ENCODE measurements at regions not wholly inside any gene's neighbourhood (a gene's known extent, or its start where the extent isn't known, plus 50 kb on each side); places are given as distances from the start of the nearest gene placed in this dataset.
A peak's percentile ranks its signal among the peaks of the same experiment; 100 is the strongest.

DNA sequence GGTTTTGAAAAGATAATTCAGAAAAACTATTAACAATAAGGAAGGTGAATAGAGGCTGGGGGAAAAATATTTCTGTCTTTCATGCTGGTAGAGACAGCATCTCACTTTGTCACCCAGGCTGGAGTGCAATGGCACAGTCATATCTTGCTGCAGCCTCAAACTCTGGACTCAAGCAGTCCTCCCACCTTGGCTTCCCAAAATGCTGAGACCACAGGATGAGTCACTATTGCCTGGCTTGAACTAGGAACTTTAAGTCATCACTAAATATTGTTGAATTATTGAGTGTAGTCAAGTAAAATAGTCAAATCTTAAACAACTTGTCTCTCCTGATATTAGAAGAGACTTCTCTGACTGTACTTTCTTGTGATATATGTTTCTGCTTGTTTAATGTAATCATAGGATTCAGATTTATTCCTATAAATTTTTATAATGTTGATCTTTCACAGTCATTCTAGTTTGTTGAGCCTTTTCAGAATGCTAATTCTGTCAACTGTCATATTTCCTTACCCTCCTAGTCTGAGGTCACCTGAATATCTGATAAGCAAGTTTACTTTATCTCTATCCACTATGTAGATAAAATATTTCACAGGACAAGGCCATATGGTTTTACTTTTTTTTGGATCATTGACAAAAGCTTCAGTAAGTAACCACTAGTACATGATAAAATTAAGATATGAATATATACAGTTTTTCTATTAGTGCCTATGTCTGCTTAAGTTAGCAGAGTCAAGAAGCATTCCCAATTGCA lies 1696.5 kb downstream of the MAT2B start:
- TF ChIP-seq, protein P1, sequence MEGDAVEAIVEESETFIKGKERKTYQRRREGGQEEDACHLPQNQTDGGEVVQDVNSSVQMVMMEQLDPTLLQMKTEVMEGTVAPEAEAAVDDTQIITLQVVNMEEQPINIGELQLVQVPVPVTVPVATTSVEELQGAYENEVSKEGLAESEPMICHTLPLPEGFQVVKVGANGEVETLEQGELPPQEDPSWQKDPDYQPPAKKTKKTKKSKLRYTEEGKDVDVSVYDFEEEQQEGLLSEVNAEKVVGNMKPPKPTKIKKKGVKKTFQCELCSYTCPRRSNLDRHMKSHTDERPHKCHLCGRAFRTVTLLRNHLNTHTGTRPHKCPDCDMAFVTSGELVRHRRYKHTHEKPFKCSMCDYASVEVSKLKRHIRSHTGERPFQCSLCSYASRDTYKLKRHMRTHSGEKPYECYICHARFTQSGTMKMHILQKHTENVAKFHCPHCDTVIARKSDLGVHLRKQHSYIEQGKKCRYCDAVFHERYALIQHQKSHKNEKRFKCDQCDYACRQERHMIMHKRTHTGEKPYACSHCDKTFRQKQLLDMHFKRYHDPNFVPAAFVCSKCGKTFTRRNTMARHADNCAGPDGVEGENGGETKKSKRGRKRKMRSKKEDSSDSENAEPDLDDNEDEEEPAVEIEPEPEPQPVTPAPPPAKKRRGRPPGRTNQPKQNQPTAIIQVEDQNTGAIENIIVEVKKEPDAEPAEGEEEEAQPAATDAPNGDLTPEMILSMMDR (IDR thresholded peaks at IDR 0.05; ENCODE audit: insufficient read depth, low read length), result no peak
- peak; percentile 51 for DNase-seq (ENCODE audit: low read depth)
- H3K4me3 ChIP-seq (ENCODE audit: low read depth, low read length), result no peak overlapping the region

DNA sequence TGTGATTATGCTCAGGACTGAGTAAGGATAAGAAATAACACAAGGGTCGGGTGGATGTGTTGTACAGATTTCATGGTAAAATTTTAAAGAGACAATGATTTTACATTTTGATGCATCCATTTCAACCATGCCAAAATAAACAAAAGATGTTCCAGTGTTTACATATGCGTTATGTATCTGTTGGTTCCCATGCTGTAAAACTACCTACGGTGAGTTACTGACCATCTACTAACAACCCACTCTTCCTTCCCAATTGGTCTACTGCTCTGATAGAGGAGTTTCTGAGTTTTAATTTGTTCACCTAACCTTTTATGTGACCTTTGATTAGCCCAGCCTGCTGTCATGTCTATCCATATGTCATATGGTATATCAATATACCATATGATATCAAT lies 1697.1 kb downstream of the MAT2B start:
- no peak for DNase-seq (ENCODE audit: low read depth)

DNA sequence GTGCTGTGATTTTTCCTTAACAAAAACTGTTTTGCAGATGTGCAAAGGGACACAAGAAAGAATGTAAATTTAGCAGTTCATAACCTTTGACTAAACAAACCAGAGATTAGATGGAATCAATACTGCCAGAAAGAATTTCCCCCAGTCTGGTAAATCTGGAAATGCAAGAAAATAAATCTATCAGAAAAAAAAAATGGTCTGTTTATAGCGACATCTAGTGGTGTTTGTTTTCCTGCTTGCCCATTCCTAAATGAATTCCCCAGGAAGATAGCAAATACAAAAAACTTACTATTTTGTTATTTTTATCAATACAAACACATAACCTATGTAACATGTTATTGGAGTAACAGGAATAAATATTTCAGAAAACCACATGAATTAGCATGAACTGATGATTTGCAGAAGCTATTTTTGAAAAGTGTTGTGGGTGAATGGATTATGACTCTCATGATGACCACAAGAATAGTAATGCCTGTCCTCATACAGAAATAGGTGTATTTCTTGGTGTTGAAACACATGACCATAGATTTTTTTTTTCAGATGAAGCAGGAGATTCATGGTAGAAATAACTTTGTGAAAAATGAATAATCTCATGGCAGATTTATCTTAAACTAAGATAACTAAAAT lies 1703.8 kb downstream of the MAT2B start:
- TF ChIP-seq, protein P1 (IDR thresholded peaks at IDR 0.05; ENCODE audit: insufficient read depth, low read length), result peak; percentile 75
- H3K4me3 ChIP-seq (ENCODE audit: low read depth, low read length), result no peak overlapping the region
- peak; percentile 53 for DNase-seq (ENCODE audit: low read depth)

More for the DNA sequence above, 1697.1 kb downstream of the MAT2B start:
- H3K4me3 ChIP-seq (ENCODE audit: low read depth, low read length), result no peak overlapping the region
- TF ChIP-seq, protein P1 (IDR thresholded peaks at IDR 0.05; ENCODE audit: insufficient read depth, low read length), result no peak

DNA sequence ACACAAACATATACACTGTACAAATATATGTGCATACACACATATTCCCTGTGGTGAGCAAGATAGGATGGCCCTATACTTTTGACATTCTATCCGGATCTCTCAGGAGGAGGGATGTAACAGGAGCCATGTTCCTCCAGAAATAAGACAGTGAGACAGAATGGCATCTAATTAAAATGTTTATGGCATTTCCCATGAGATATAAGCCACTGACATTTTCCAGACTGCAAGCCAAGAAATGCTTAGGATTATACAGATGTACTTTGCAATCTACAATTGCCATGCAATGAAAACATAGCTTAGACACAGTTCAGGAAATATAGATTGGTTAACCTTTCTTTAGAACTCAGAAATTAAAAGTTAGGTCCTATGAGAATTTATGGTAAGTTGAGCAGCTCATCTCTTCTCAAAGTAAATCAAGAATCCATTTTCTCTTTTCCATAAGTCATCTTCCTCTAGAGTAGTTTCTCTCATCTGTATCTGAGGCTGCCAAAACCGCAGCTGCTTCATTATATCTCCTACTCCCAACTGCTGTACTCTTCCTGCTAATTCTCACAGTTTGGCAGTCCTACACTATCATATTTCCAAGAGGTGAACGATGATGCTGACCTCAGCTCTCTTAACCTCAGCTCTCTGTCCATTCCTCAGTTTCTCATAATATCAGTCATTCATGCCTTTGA lies 1719.1 kb downstream of the MAT2B start:
- no peak for DNase-seq (ENCODE audit: low read depth)
- no peak overlapping the region for H3K4me3 ChIP-seq (ENCODE audit: low read depth, low read length)
- TF ChIP-seq, protein P1 (IDR thresholded peaks at IDR 0.05; ENCODE audit: insufficient read depth, low read length), result no peak

DNA sequence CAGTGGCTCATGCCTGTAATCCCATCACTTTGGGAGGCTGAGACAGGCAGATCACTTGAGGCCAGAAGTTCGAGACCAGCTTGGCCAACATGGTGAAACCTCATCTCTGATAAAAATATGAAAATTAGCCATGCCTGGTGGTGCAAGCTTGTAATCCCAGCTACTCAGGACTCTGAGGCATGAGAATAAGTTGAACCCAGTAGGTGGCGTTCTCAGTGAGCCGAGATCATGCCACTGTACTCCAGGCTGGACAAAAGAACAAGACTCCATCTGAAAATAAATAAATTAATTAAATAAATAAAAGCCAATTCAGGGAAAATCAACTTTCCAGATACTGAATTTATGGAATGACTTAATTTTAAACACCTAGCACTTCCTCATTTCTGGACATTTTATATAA lies 1722.1 kb downstream of the MAT2B start:
- TF ChIP-seq, protein P1 (IDR thresholded peaks at IDR 0.05; ENCODE audit: insufficient read depth, low read length), result no peak
- DNase-seq (ENCODE audit: low read depth), result peak; percentile 7
- H3K4me3 ChIP-seq (ENCODE audit: low read depth, low read length), result no peak overlapping the region

GRCh38 chr5:165228184-165228583 lies 1722.8 kb downstream of the MAT2B start:
- TF ChIP-seq, protein P1 (IDR thresholded peaks at IDR 0.05; ENCODE audit: insufficient read depth, low read length), result no peak
- H3K4me3 ChIP-seq (ENCODE audit: low read depth, low read length), result no peak overlapping the region
- no peak for DNase-seq (ENCODE audit: low read depth)
